CD4-positive, CD25-positive, alpha-beta regulatory T cell (primary cell): ENCODE measurements at regions not wholly inside any gene's neighbourhood (a gene's known extent, or its start where the extent isn't known, plus 50 kb on each side); places are given as distances from the start of the nearest gene placed in this dataset.
"Not testable (repeated sequence)": the region's sequence is repeated elsewhere in the genome, so short reads cannot be mapped to it uniquely, and the experiment has no call there.

Source experiments
- ATAC-seq, 2 donors: fragments of 150-1000 bp; cut with Tn5 transposase; one replicate each; pipeline ENCODE4 v1.10.0; 2021; ENCODE audit warnings: low read depth in 2 of 2, moderate number of reproducible peaks in 2 of 2, moderate library complexity in 1 of 2
- DNase-seq, 3 donors: peaks; one replicate each; pipeline versions ENCODE4 v3.0.0 to v3.0.0-alpha.2; 2012 to 2022; ENCODE audit warnings: mixed read lengths in 1 of 3
- H3K27ac ChIP-seq: one replicate; pipeline ENCODE4 v1.7.0; 2013; ENCODE audit warnings: mild to moderate bottlenecking, low read length; ENCODE audit not compliant: insufficient read depth, poor library complexity, severe bottlenecking
- H3K27me3 ChIP-seq: one replicate; pipeline ENCODE4 v1.7.0; 2013; ENCODE audit warnings: low read length; ENCODE audit not compliant: control insufficient read depth, insufficient read depth
- H3K36me3 ChIP-seq: one replicate; pipeline ENCODE4 v1.7.0; 2013; ENCODE audit warnings: mild to moderate bottlenecking, low read length, moderate library complexity; ENCODE audit not compliant: control insufficient read depth, insufficient read depth
- H3K4me1 ChIP-seq: 2 replicates; pipeline ENCODE4 v1.7.0; 2013; ENCODE audit warnings: mild to moderate bottlenecking, low read length; ENCODE audit not compliant: insufficient read depth, control insufficient read depth, poor library complexity, severe bottlenecking
- H3K4me3 ChIP-seq: one replicate; pipeline ENCODE4 v1.7.0; 2013; ENCODE audit warnings: low read depth, mild to moderate bottlenecking, low read length, moderate library complexity
- H3K9me3 ChIP-seq, 2 experiments: 1 replicate in 1 of 2; 2 replicates in 1 of 2; pipeline ENCODE4 v1.7.0; 2013; ENCODE audit warnings: low read length in 2 of 2, mild to moderate bottlenecking in 1 of 2, moderate library complexity in 1 of 2; ENCODE audit not compliant: control insufficient read depth in 2 of 2
- H3K27ac Mint-ChIP-seq, 3 donors: one replicate each; pipeline ENCODE4 v1.8.0; 2020 to 2022; ENCODE audit warnings: mild to moderate bottlenecking in 3 of 3, mixed read lengths in 3 of 3, moderate library complexity in 2 of 3
- H3K27me3 Mint-ChIP-seq: one replicate; pipeline ENCODE4 v1.8.0; 2022; ENCODE audit warnings: mild to moderate bottlenecking, mixed read lengths
- H3K36me3 Mint-ChIP-seq: one replicate; pipeline ENCODE4 v1.8.0; 2020; ENCODE audit warnings: mixed read lengths
- H3K4me1 Mint-ChIP-seq, 4 donors: one replicate each; pipeline ENCODE4 v1.8.0; 2020 to 2022; ENCODE audit warnings: mixed read lengths in 4 of 4, mild to moderate bottlenecking in 1 of 4
- H3K4me3 Mint-ChIP-seq, 4 donors: one replicate each; pipeline ENCODE4 v1.8.0; 2020 to 2022; ENCODE audit warnings: mild to moderate bottlenecking in 4 of 4, mixed read lengths in 4 of 4, moderate library complexity in 3 of 4
- H3K9me3 Mint-ChIP-seq, 7 donors: one replicate each; pipeline ENCODE4 v1.8.0; 2020 to 2022; ENCODE audit warnings: mixed read lengths in 7 of 7, mild to moderate bottlenecking in 3 of 7, moderate library complexity in 2 of 7

GRCh38 chr6:167748046-167748445 lies 78.7 kb upstream of the AFDN start:
- no peaks in the 10 kb centered on the region for H3K4me1 Mint-ChIP-seq
- no peaks in the 10 kb centered on the region for H3K27me3 Mint-ChIP-seq
- no peaks in the 10 kb centered on the region for H3K36me3 Mint-ChIP-seq
- no peaks in the 10 kb centered on the region for H3K4me1 ChIP-seq
- H3K9me3 ChIP-seq, result no peaks in the 10 kb centered on the region
- DNase-seq (no peak), ATAC-seq (no peak)
- no peak overlapping the region for H3K4me3 Mint-ChIP-seq
- no peak overlapping the region for H3K4me3 ChIP-seq
- H3K27me3 ChIP-seq, result no peaks in the 10 kb centered on the region
- H3K27ac ChIP-seq, result no peak overlapping the region
- H3K9me3 Mint-ChIP-seq, result peaks cover 0 to 2% (median 0%) of the 10 kb centered on the region in 7 donors
- no peak overlapping the region for H3K27ac Mint-ChIP-seq
- H3K36me3 ChIP-seq, result no peaks in the 10 kb centered on the region

GRCh38 chr6:167748458-167749379 lies 78.0 kb upstream of the AFDN start:
- no peaks in the 10 kb centered on the region for H3K36me3 Mint-ChIP-seq
- H3K9me3 Mint-ChIP-seq, result peaks cover 0 to 2% (median 0%) of the 10 kb centered on the region in 7 donors
- H3K27me3 Mint-ChIP-seq, result no peaks in the 10 kb centered on the region

GRCh38 chr6:167750956-167751358 lies 75.8 kb upstream of the AFDN start:
- DNase-seq (no peak), ATAC-seq (no peak)
- Histone ChIP-seq H3K9me3 (no peaks in the 10 kb centered on the region), H3K36me3 (no peaks in the 10 kb centered on the region), H3K4me1 (no peaks in the 10 kb centered on the region), H3K27ac (no peak overlapping the region), H3K4me3 (no peak overlapping the region), H3K27me3 (no peaks in the 10 kb centered on the region)
- Mint-ChIP-seq H3K9me3 (peaks cover 0 to 2% (median 0%) of the 10 kb centered on the region in 7 donors), H3K27me3 (no peaks in the 10 kb centered on the region), H3K4me1 (no peaks in the 10 kb centered on the region), H3K36me3 (no peaks in the 10 kb centered on the region), H3K4me3 (no peak overlapping the region), H3K27ac (no peak overlapping the region)

More at GRCh38 chr6:167748458-167749379, 78.0 kb upstream of the AFDN start:
- no peak overlapping the region for H3K4me3 ChIP-seq
- no peaks in the 10 kb centered on the region for H3K4me1 ChIP-seq
- no peak overlapping the region for H3K27ac Mint-ChIP-seq
- no peaks in the 10 kb centered on the region for H3K4me1 Mint-ChIP-seq
- ATAC-seq, result no peak
- no peaks in the 10 kb centered on the region for H3K9me3 ChIP-seq
- H3K27ac ChIP-seq, result no peak overlapping the region
- no peaks in the 10 kb centered on the region for H3K36me3 ChIP-seq
- no peak overlapping the region for H3K4me3 Mint-ChIP-seq
- DNase-seq, result no peak
- no peaks in the 10 kb centered on the region for H3K27me3 ChIP-seq

GRCh38 chr6:167751579-167752115 lies 75.1 kb upstream of the AFDN start:
- Mint-ChIP-seq H3K9me3 (peaks cover 0 to 2% (median 0%) of the 10 kb centered on the region in 7 donors), H3K4me3 (no peak overlapping the region), H3K27me3 (no peaks in the 10 kb centered on the region), H3K27ac (no peak overlapping the region), H3K36me3 (no peaks in the 10 kb centered on the region), H3K4me1 (no peaks in the 10 kb centered on the region)
- ATAC-seq (no peak), DNase-seq (no peak)
- H3K4me1 ChIP-seq, result no peaks in the 10 kb centered on the region
- H3K9me3 ChIP-seq, result no peaks in the 10 kb centered on the region
- H3K4me3 ChIP-seq, result no peak overlapping the region
- H3K27me3 ChIP-seq, result no peaks in the 10 kb centered on the region
- no peaks in the 10 kb centered on the region for H3K36me3 ChIP-seq
- H3K27ac ChIP-seq, result no peak overlapping the region

- not testable (repeated sequence) for H3K9me3 Mint-ChIP-seq, H3K36me3 Mint-ChIP-seq, H3K4me1 Mint-ChIP-seq, H3K27me3 ChIP-seq, H3K27ac ChIP-seq, H3K9me3 ChIP-seq, DNase-seq, ATAC-seq, H3K27ac Mint-ChIP-seq, H3K4me3 Mint-ChIP-seq, H3K36me3 ChIP-seq, H3K27me3 Mint-ChIP-seq, H3K4me1 ChIP-seq, H3K4me3 ChIP-seq
Measured at GRCh38 chr6:167753281-167753680, 73.4 kb upstream of the AFDN start.

GRCh38 chr6:167754691-167755090 lies 72.0 kb upstream of the AFDN start:
- no peaks in the 10 kb centered on the region for H3K4me1 Mint-ChIP-seq
- Histone ChIP-seq H3K9me3 (no peaks in the 10 kb centered on the region), H3K27ac (no peak overlapping the region), H3K4me3 (no peak overlapping the region), H3K36me3 (no peaks in the 10 kb centered on the region), H3K27me3 (no peaks in the 10 kb centered on the region), H3K4me1 (no peaks in the 10 kb centered on the region)
- no peak overlapping the region for H3K4me3 Mint-ChIP-seq
- ATAC-seq, result no peak
- H3K36me3 Mint-ChIP-seq, result no peaks in the 10 kb centered on the region
- peaks cover 0 to 2% (median 0%) of the 10 kb centered on the region in 7 donors for H3K9me3 Mint-ChIP-seq
- no peak for DNase-seq
- H3K27ac Mint-ChIP-seq, result no peak overlapping the region
- no peaks in the 10 kb centered on the region for H3K27me3 Mint-ChIP-seq

GRCh38 chr6:167755461-167755860 lies 71.2 kb upstream of the AFDN start:
- peaks cover 0 to 2% (median 0%) of the 10 kb centered on the region in 7 donors for H3K9me3 Mint-ChIP-seq

GRCh38 chr6:167756597-167756996 lies 70.1 kb upstream of the AFDN start:
- peaks cover 0 to 2% (median 0%) of the 10 kb centered on the region in 7 donors for H3K9me3 Mint-ChIP-seq
- no peaks in the 10 kb centered on the region for H3K27me3 ChIP-seq
- ATAC-seq (no peak), DNase-seq (no peak)
- no peak overlapping the region for H3K27ac ChIP-seq
- no peaks in the 10 kb centered on the region for H3K27me3 Mint-ChIP-seq
- no peak overlapping the region for H3K4me3 ChIP-seq
- H3K4me1 ChIP-seq, result no peaks in the 10 kb centered on the region
- H3K9me3 ChIP-seq, result no peaks in the 10 kb centered on the region
- no peak overlapping the region for H3K4me3 Mint-ChIP-seq
- no peaks in the 10 kb centered on the region for H3K36me3 Mint-ChIP-seq
- H3K4me1 Mint-ChIP-seq, result no peaks in the 10 kb centered on the region
- H3K36me3 ChIP-seq, result no peaks in the 10 kb centered on the region
- H3K27ac Mint-ChIP-seq, result no peak overlapping the region

More at GRCh38 chr6:167755461-167755860, 71.2 kb upstream of the AFDN start:
- Mint-ChIP-seq H3K4me1 (no peaks in the 10 kb centered on the region), H3K27me3 (no peaks in the 10 kb centered on the region), H3K36me3 (no peaks in the 10 kb centered on the region), H3K27ac (no peak overlapping the region), H3K4me3 (no peak overlapping the region)
- ATAC-seq (no peak), DNase-seq (no peak)
- Histone ChIP-seq H3K4me1 (no peaks in the 10 kb centered on the region), H3K4me3 (no peak overlapping the region), H3K27me3 (no peaks in the 10 kb centered on the region), H3K9me3 (no peaks in the 10 kb centered on the region), H3K27ac (no peak overlapping the region), H3K36me3 (no peaks in the 10 kb centered on the region)
